DOHH2 (cell line): ENCODE measurements at regions not wholly inside any gene's neighbourhood (a gene's known extent, or its start where the extent isn't known, plus 50 kb on each side); places are given as distances from the start of the nearest gene placed in this dataset.
"Not testable (repeated sequence)": the region's sequence is repeated elsewhere in the genome, so short reads cannot be mapped to it uniquely, and the experiment has no call there.

ENCODE experiments used
- EZH2phosphoT487 ChIP-seq: fragments of 200-600 bp; sonication (generic); IDR thresholded peaks from 2 replicates; pipeline ENCODE4 v1.6.1; 2017; ENCODE audit warnings: borderline replicate concordance, mild to moderate bottlenecking, antibody characterized with exemption, low read length, moderate library complexity, mixed read lengths
- TF ChIP-seq, protein P1 (sequence below): fragments of 200-600 bp; sonication (generic); IDR thresholded peaks from one replicate; pipeline ENCODE4 v1.5.1; 2014; ENCODE audit warnings: antibody characterized with exemption, mild to moderate bottlenecking, low read depth, low read length; ENCODE audit not compliant: poor library complexity, severe bottlenecking

DNA sequence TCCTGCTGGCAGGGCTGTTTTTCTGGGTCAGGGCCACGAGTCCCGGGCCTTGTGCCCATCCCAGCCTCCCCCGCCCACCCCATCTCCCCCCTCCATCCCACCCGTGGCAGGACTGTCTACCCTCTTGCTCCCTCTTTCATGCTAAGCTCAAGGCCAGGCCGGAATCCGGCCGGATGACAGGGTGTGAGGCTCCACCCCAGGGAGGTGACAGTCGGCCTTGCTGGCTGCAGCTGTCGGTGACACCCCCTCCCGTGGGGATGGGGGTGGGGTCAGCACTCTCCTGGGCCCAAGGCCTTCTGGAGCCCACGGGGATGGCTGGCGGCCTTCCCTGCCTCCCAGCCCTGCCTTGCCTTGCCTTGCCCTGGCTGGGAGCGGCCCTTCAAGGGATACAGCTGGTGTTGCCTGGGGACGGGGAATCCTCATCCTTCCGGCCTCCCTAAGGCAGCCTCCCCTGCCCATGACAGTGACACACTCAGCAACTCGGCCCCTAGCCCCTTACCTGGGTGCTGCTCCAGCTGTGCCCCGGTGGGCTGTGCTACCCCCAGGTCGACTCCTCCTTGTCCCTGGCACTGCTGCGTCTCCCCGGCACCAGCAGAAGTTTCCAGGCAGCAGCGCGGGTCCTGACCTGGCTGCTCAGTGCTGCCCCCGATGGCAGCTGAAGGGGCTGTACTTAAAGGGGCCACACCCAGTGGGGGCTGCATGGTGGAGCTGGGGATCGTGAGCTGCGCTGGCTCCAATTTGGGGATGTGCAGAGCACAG is 303.9 kb downstream of the CCDC74A start:
- TF ChIP-seq, protein P1, sequence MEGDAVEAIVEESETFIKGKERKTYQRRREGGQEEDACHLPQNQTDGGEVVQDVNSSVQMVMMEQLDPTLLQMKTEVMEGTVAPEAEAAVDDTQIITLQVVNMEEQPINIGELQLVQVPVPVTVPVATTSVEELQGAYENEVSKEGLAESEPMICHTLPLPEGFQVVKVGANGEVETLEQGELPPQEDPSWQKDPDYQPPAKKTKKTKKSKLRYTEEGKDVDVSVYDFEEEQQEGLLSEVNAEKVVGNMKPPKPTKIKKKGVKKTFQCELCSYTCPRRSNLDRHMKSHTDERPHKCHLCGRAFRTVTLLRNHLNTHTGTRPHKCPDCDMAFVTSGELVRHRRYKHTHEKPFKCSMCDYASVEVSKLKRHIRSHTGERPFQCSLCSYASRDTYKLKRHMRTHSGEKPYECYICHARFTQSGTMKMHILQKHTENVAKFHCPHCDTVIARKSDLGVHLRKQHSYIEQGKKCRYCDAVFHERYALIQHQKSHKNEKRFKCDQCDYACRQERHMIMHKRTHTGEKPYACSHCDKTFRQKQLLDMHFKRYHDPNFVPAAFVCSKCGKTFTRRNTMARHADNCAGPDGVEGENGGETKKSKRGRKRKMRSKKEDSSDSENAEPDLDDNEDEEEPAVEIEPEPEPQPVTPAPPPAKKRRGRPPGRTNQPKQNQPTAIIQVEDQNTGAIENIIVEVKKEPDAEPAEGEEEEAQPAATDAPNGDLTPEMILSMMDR, result peak; percentile 60
- TF ChIP-seq EZH2phosphoT487, result not testable (repeated sequence)
